ENCODE measurements at regions not wholly inside any gene's neighbourhood (a gene's known extent, or its start where the extent isn't known, plus 50 kb on each side); places are given as distances from the start of the nearest gene placed in this dataset.

DNA sequence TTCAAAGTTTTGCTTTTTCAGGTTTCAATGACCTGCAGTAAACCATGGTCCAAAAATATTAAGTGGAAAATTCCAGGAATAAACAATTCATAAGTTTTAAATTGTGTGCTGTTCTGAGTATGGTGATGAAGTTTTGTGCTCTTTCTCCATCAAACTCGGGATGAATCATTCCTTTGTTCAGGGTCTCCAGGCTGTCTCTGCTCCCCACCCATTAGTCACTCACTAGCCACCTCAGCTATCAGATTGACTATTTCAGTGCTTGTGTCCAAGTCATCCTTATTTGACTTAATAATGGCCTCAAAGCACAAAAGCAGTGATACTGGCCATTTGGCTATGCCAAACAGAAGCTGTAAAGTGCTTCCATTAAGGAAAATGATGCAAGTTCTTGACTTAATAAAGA lies 1140.4 kb downstream of the EFNB2 start:
- TF ChIP-seq EZH2 (IDR thresholded peaks at IDR 0.05; ENCODE audit: borderline replicate concordance, low read depth, low read length, severe bottlenecking) = no peak
- TF ChIP-seq, protein P1, sequence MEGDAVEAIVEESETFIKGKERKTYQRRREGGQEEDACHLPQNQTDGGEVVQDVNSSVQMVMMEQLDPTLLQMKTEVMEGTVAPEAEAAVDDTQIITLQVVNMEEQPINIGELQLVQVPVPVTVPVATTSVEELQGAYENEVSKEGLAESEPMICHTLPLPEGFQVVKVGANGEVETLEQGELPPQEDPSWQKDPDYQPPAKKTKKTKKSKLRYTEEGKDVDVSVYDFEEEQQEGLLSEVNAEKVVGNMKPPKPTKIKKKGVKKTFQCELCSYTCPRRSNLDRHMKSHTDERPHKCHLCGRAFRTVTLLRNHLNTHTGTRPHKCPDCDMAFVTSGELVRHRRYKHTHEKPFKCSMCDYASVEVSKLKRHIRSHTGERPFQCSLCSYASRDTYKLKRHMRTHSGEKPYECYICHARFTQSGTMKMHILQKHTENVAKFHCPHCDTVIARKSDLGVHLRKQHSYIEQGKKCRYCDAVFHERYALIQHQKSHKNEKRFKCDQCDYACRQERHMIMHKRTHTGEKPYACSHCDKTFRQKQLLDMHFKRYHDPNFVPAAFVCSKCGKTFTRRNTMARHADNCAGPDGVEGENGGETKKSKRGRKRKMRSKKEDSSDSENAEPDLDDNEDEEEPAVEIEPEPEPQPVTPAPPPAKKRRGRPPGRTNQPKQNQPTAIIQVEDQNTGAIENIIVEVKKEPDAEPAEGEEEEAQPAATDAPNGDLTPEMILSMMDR (IDR thresholded peaks at IDR 0.05; ENCODE audit: borderline replicate concordance, extremely low read depth, low read length, poor library complexity, severe bottlenecking) = no peak

DNA sequence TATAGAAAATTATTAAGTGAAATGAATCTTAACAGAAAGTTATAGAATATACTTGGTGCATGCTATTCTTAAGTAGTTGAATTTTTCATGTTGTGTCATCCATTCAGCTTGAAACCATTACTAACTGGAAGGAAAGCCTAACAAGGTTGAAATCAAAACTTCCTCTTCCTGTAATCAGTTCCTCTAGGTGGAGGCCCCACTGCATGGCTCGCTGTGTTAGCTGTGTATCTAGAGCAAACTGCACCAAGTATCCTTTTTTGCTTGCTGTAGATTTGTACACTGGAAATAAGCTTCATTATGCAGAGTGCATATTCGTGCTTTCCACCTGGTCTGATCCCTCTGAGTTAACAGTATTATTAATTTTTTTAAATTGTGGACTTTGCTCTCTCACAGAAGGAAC lies 1146.1 kb downstream of the EFNB2 start:
- no peaks in the 10 kb centered on the region for H3K27me3 ChIP-seq (ENCODE audit: insufficient read depth, low read length, poor library complexity)
- H3K4me2 ChIP-seq (ENCODE audit: insufficient read depth, low read length) = no peak overlapping the region
- DNase-seq = no peak
- ATAC-seq (ENCODE audit: insufficient read depth, low read depth) = peak; percentile 45; the same call in 1 of the 3 replicates
- H3K9ac ChIP-seq (ENCODE audit: low read depth, low read length) = no peak overlapping the region
- H3K36me3 ChIP-seq (ENCODE audit: insufficient read depth, low read length) = no peaks in the 10 kb centered on the region
- H2AFZ ChIP-seq (ENCODE audit: low read depth, low read length) = no peak overlapping the region
- TF ChIP-seq, protein P1 (IDR thresholded peaks at IDR 0.05; ENCODE audit: borderline replicate concordance, extremely low read depth, low read length, poor library complexity, severe bottlenecking) = no peak
- no peak for TF ChIP-seq EZH2 (IDR thresholded peaks at IDR 0.05; ENCODE audit: borderline replicate concordance, low read depth, low read length, severe bottlenecking)
- H3K27ac ChIP-seq (ENCODE audit: low read length) = no peak overlapping the region
- H3K4me1 ChIP-seq (ENCODE audit: insufficient read depth, low read length) = no peaks in the 10 kb centered on the region
- no peak overlapping the region for H3K4me3 ChIP-seq (ENCODE audit: low read depth in 1 of 2, low read length in 2 of 2)
- no peaks in the 10 kb centered on the region for H3K79me2 ChIP-seq (ENCODE audit: insufficient read depth, low read length)
- no peaks in the 10 kb centered on the region for H4K20me1 ChIP-seq (ENCODE audit: insufficient read depth, low read length)
- no peaks in the 10 kb centered on the region for H3K9me3 ChIP-seq (ENCODE audit: insufficient read depth, low read length, severe bottlenecking)

More for the DNA sequence above, 1140.4 kb downstream of the EFNB2 start:
- H3K4me2 ChIP-seq (ENCODE audit: insufficient read depth, low read length) = no peak overlapping the region
- ATAC-seq (ENCODE audit: insufficient read depth, low read depth) = no peak
- H3K36me3 ChIP-seq (ENCODE audit: insufficient read depth, low read length) = no peaks in the 10 kb centered on the region
- no peak for DNase-seq
- no peaks in the 10 kb centered on the region for H3K4me1 ChIP-seq (ENCODE audit: insufficient read depth, low read length)
- H3K27ac ChIP-seq (ENCODE audit: low read length) = no peak overlapping the region
- no peaks in the 10 kb centered on the region for H3K27me3 ChIP-seq (ENCODE audit: insufficient read depth, low read length, poor library complexity)
- H2AFZ ChIP-seq (ENCODE audit: low read depth, low read length) = no peak overlapping the region
- H3K9me3 ChIP-seq (ENCODE audit: insufficient read depth, low read length, severe bottlenecking) = no peaks in the 10 kb centered on the region
- no peaks in the 10 kb centered on the region for H4K20me1 ChIP-seq (ENCODE audit: insufficient read depth, low read length)
- H3K4me3 ChIP-seq (ENCODE audit: low read depth in 1 of 2, low read length in 2 of 2) = no peak overlapping the region
- no peaks in the 10 kb centered on the region for H3K79me2 ChIP-seq (ENCODE audit: insufficient read depth, low read length)
- H3K9ac ChIP-seq (ENCODE audit: low read depth, low read length) = no peak overlapping the region

- peaks cover 6% of the 10 kb centered on the region; the same call in 1 of the 2 replicates for H3K4me1 ChIP-seq (ENCODE audit: insufficient read depth, low read length)
- no peaks in the 10 kb centered on the region for H3K79me2 ChIP-seq (ENCODE audit: insufficient read depth, low read length)
- TF ChIP-seq EZH2 (IDR thresholded peaks at IDR 0.05; ENCODE audit: borderline replicate concordance, low read depth, low read length, severe bottlenecking) = no peak
- DNase-seq (no peak), ATAC-seq (ENCODE audit: insufficient read depth, low read depth) (no peak)
- H3K27ac ChIP-seq (ENCODE audit: low read length) = no peak overlapping the region
- H3K27me3 ChIP-seq (ENCODE audit: insufficient read depth, low read length, poor library complexity) = no peaks in the 10 kb centered on the region
- H3K4me3 ChIP-seq (ENCODE audit: low read depth in 1 of 2, low read length in 2 of 2) = no peak overlapping the region
- no peak overlapping the region for H2AFZ ChIP-seq (ENCODE audit: low read depth, low read length)
- no peak overlapping the region for H3K9ac ChIP-seq (ENCODE audit: low read depth, low read length)
- H4K20me1 ChIP-seq (ENCODE audit: insufficient read depth, low read length) = no peaks in the 10 kb centered on the region
- no peaks in the 10 kb centered on the region for H3K9me3 ChIP-seq (ENCODE audit: insufficient read depth, low read length, severe bottlenecking)
- H3K36me3 ChIP-seq (ENCODE audit: insufficient read depth, low read length) = no peaks in the 10 kb centered on the region
- no peak overlapping the region for H3K4me2 ChIP-seq (ENCODE audit: insufficient read depth, low read length)
These were observed 1158.0 kb downstream of the EFNB2 start for GRCh38 chr13:105377452-105377851.

GRCh38 chr13:105370011-105370650 lies 1165.3 kb downstream of the EFNB2 start:
- no peak overlapping the region for H3K9ac ChIP-seq (ENCODE audit: low read depth, low read length)
- no peak overlapping the region for H3K27ac ChIP-seq (ENCODE audit: low read length)
- TF ChIP-seq, protein P1 (IDR thresholded peaks at IDR 0.05; ENCODE audit: borderline replicate concordance, extremely low read depth, low read length, poor library complexity, severe bottlenecking) = no peak
- no peak for TF ChIP-seq EZH2 (IDR thresholded peaks at IDR 0.05; ENCODE audit: borderline replicate concordance, low read depth, low read length, severe bottlenecking)
- H3K36me3 ChIP-seq (ENCODE audit: insufficient read depth, low read length) = no peaks in the 10 kb centered on the region
- peaks cover 12% of the 10 kb centered on the region for H3K4me1 ChIP-seq (ENCODE audit: insufficient read depth, low read length)
- DNase-seq (no peak), ATAC-seq (ENCODE audit: insufficient read depth, low read depth) (no peak)
- no peaks in the 10 kb centered on the region for H3K27me3 ChIP-seq (ENCODE audit: insufficient read depth, low read length, poor library complexity)
- H3K4me2 ChIP-seq (ENCODE audit: insufficient read depth, low read length) = no peak overlapping the region
- H2AFZ ChIP-seq (ENCODE audit: low read depth, low read length) = 0 out of 2 replicates have a peak overlapping the region, but pooled peaks have one; percentile 41
- H3K9me3 ChIP-seq (ENCODE audit: insufficient read depth, low read length, severe bottlenecking) = no peaks in the 10 kb centered on the region
- no peaks in the 10 kb centered on the region for H3K79me2 ChIP-seq (ENCODE audit: insufficient read depth, low read length)
- no peaks in the 10 kb centered on the region for H4K20me1 ChIP-seq (ENCODE audit: insufficient read depth, low read length)
- no peak overlapping the region for H3K4me3 ChIP-seq (ENCODE audit: low read depth in 1 of 2, low read length in 2 of 2)
